HL-60/S4 treated with phorbol 12-myristate 13-acetate at 8.2 ng/mL for 4 days and 3 days (cell line): ENCODE measurements at regions not wholly inside any gene's neighbourhood (a gene's known extent, or its start where the extent isn't known, plus 50 kb on each side); places are given as distances from the start of the nearest gene placed in this dataset.
"Not testable (repeated sequence)": the region's sequence is repeated elsewhere in the genome, so short reads cannot be mapped to it uniquely, and the experiment has no call there.

Source experiments
- in situ Hi-C: fragments of 300-500 bp; cut with MboI; formaldehyde crosslinking; loops from 2 replicates; pipeline ENCODE4 v1.15.0; 2022; ENCODE audit warnings: low sequenced_read_pairs

- in situ Hi-C loops, result no loop called here
Observed at GRCh38 chr9:1535051-1535450, 480.1 kb upstream of the SMARCA2 start.

- in situ Hi-C loops, result no loop called here
Observed at GRCh38 chr9:1535599-1535998, 479.5 kb upstream of the SMARCA2 start.

GRCh38 chr9:1536522-1537170, 478.5 kb upstream of the SMARCA2 start:
- in situ Hi-C loops, result no loop called here

- in situ Hi-C loops, result no loop called here
Observed at GRCh38 chr9:1538301-1538700, 476.8 kb upstream of the SMARCA2 start.

- in situ Hi-C loops, result no loop called here
Observed at GRCh38 chr9:1539216-1539615, 475.9 kb upstream of the SMARCA2 start.

- in situ Hi-C loops, result no loop called here
Observed at GRCh38 chr9:1550636-1551035, 464.5 kb upstream of the SMARCA2 start.

- in situ Hi-C loops, result no loop called here
Observed at GRCh38 chr9:1554081-1555035, 460.8 kb upstream of the SMARCA2 start.

- in situ Hi-C loops, result not testable (repeated sequence)
Observed at GRCh38 chr9:1558666-1559065, 456.5 kb upstream of the SMARCA2 start.

GRCh38 chr9:1575939-1576338, 439.2 kb upstream of the SMARCA2 start:
- in situ Hi-C loops, result no loop called here

GRCh38 chr9:1580215-1580614, 434.9 kb upstream of the SMARCA2 start:
- in situ Hi-C loops, result no loop called here

GRCh38 chr9:1581926-1582325, 433.2 kb upstream of the SMARCA2 start:
- in situ Hi-C loops, result no loop called here

- in situ Hi-C loops, result no loop called here
Observed at GRCh38 chr9:1591310-1591709, 423.8 kb upstream of the SMARCA2 start.

- in situ Hi-C loops, result no loop called here
Observed at GRCh38 chr9:1598270-1598669, 416.9 kb upstream of the SMARCA2 start.

- in situ Hi-C loops, result no loop called here
Observed at GRCh38 chr9:1599961-1600360, 415.2 kb upstream of the SMARCA2 start.

GRCh38 chr9:1604942-1605560, 410.1 kb upstream of the SMARCA2 start:
- in situ Hi-C loops, result no loop called here

GRCh38 chr9:1606253-1606652, 408.9 kb upstream of the SMARCA2 start:
- in situ Hi-C loops, result no loop called here

- in situ Hi-C loops, result no loop called here
Observed at GRCh38 chr9:1612886-1613285, 402.3 kb upstream of the SMARCA2 start.

- in situ Hi-C loops, result no loop called here
Observed at GRCh38 chr9:1617419-1617818, 397.7 kb upstream of the SMARCA2 start.

- in situ Hi-C loops, result no loop called here
Observed at GRCh38 chr9:1619915-1620710, 395.0 kb upstream of the SMARCA2 start.

- in situ Hi-C loops, result no loop called here
Observed at GRCh38 chr9:1637401-1637800, 377.7 kb upstream of the SMARCA2 start.

- in situ Hi-C loops, result no loop called here
Observed at GRCh38 chr9:1639166-1639565, 376.0 kb upstream of the SMARCA2 start.
